GM13976 (cell line): ENCODE measurements at regions not wholly inside any gene's neighbourhood (a gene's known extent, or its start where the extent isn't known, plus 50 kb on each side); places are given as distances from the start of the nearest gene placed in this dataset.

Source experiments
- DNase-seq: peaks from one replicate; pipeline ENCODE4 v3.0.0; 2012; ENCODE audit warnings: low spot score
- in situ Hi-C: fragments of 300-500 bp; cut with MboI; formaldehyde crosslinking; loops from one replicate; pipeline ENCODE4 v1.12.0; 2022; ENCODE audit warnings: low sequenced_read_pairs, mixed read lengths, inconsistent platforms; ENCODE audit not compliant: unreplicated experiment
- TF ChIP-seq, protein P1 (sequence below): IDR thresholded peaks from 2 replicates; pipeline ENCODE4 v1.5.1; 2012; ENCODE audit warnings: borderline replicate concordance, mild to moderate bottlenecking; ENCODE audit not compliant: insufficient read depth; ENCODE audit errors: extremely low read depth, missing control alignments, control extremely low read depth

DNA sequence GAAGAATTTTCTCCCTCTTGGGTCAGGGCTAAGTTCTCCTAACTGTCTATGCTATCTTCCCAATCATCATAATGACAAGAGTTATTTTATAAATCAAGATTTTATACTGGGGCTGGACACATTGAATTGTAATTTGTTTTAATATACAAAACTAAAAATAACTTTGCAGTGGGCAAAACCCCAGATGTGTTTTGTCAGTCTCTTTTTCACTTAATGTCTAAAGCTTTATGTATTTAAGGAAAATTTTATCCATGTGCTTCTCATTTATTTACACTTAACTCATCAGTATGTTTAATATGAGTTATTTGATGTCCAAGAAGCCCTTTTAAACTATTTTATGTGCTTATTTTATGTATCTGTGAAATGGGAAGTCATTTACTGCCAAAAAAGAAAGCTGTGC is 362.8 kb upstream of the ADAMTSL1 start:
- no peak for DNase-seq
- TF ChIP-seq, protein P1, sequence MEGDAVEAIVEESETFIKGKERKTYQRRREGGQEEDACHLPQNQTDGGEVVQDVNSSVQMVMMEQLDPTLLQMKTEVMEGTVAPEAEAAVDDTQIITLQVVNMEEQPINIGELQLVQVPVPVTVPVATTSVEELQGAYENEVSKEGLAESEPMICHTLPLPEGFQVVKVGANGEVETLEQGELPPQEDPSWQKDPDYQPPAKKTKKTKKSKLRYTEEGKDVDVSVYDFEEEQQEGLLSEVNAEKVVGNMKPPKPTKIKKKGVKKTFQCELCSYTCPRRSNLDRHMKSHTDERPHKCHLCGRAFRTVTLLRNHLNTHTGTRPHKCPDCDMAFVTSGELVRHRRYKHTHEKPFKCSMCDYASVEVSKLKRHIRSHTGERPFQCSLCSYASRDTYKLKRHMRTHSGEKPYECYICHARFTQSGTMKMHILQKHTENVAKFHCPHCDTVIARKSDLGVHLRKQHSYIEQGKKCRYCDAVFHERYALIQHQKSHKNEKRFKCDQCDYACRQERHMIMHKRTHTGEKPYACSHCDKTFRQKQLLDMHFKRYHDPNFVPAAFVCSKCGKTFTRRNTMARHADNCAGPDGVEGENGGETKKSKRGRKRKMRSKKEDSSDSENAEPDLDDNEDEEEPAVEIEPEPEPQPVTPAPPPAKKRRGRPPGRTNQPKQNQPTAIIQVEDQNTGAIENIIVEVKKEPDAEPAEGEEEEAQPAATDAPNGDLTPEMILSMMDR = no peak
- in situ Hi-C loops = no loop called here

DNA sequence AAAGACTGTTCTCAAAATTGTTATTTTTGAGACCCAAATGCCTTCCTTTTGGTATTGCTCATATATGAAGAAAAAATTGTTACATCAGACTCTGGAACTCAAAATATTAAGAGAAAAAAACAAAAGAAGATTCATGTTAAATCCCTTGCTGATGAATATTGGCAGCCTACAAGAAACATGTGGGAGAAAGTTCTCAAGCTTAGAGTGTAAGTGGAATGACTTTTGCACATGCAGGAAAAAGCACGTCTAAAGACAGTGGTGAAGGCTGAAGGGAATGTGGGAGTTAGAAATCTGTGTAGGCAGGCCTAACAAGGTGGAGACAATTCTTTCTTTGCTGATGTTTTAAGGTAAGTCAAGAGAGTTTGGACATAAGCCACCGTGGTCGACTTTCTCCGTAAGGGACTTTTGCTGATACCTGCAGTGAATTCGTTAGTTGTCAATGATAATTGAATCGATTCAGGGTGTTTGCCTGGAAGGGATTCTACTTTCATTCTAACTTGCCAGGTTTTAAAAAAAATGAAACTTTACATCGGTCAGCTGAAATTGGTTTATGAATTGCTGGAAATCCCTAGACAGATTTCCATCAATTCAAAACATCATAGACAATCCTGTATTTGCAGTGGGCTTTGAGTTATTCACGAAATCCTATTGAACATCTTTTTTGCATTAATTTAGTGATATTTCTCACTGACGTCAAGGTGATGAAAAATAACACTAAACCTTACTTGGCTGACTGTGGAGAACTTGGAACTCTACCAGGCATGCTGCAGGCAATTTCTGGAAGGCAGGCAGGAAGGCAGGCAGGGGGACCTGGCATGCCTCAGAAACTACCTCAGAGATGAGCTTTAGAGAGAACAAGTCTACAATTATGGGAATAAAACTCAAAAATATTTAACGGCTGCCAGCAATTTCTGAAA is 359.1 kb upstream of the ADAMTSL1 start:
- in situ Hi-C loops = no loop called here
- TF ChIP-seq, protein P1 = no peak
- no peak for DNase-seq

DNA sequence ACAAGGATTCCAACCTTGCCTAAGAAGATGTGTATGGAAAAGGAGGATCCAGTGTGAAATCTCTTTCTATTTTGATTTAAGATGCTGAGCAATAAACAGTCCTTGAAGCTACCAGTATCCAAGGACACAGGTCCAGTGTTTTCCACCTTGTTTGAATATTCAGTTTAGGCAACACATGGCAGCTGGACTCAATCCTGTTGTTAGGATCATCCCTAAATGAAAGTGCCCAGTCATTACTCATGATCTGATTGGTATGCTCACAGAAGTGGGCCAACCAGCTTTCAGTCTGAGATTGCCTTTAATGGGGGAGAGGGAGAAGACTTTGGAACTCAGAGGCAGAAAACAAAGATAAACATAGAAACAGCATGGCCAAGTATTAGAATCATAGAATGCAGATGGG is 355.7 kb upstream of the ADAMTSL1 start:
- in situ Hi-C loops = no loop called here
- TF ChIP-seq, protein P1 = no peak
- DNase-seq = no peak

DNA sequence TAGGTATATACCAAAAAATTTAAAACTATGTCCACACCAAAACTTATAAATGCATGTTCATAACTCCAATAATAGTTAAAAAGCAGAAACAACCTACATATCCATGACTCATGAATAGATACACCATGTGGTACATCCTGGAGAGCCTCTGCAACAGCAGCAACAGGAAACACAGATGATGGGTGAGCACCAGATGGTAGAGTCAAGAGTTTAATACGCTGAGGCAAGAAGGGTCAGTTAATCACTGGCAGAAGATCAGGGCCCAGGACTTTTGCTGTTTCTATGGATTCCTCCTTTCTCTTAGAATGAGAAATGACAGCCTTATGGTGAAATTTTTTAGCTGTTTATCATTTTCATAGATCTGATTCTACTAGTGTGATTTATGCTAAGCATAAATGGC is 351.8 kb upstream of the ADAMTSL1 start:
- no peak for DNase-seq
- TF ChIP-seq, protein P1 = no peak
- in situ Hi-C loops = no loop called here

DNA sequence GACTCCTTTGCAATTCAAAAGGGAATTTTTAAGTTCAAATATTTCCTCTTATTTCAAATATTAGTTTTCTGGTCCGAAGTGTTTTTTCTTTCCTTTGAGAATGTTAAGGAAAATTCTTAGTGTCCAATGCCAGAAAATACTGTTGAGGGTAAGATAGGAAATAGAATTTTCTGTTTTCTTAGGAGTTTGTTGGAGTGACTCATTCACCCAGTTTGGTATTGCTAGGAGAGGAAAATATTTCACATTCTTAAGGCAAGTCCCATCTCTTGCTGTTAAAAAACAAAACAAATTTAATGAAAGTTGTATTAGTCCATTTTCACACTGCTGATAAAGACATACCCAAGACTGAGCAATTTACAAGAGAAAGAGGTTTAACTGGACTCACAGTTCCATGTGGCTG is 349.2 kb upstream of the ADAMTSL1 start:
- DNase-seq = no peak
- TF ChIP-seq, protein P1 = no peak
- in situ Hi-C loops = no loop called here

DNA sequence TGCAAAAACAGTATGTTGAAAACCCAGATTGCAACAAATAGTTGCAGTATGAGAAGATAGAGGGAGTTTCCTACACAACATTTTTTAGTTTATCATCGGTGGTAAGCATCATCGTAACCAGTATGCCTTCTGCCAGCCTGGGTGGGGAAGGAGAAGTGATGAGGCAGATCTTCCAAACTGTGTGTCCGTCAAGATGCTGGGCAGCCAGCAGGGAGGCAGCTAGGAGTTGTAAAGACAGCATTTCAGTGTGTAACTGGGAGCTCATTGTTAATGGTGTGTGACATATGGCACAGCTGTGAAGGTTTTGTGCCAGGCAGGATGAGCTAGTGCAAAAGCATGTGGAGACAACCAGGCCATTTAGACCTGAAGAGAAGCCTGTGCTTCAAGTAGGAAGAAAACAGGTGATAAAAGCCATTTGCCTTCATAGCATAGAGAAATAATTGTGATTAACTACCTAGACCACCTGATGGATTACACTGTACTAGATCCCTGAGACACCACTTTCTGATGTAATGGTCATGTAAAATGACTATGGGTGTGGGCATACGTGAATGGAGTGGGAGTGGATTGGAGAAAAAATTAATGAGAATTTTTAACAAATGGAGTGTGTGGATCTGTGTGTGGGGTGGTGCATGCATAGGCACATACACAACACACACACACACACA is 347.0 kb upstream of the ADAMTSL1 start:
- TF ChIP-seq, protein P1 = peak; percentile 1
- in situ Hi-C loops = no loop called here
- no peak for DNase-seq
